GM12875 (cell line): ENCODE measurements at regions not wholly inside any gene's neighbourhood (a gene's known extent, or its start where the extent isn't known, plus 50 kb on each side); places are given as distances from the start of the nearest gene placed in this dataset.

Experiments used
- H3K4me3 ChIP-seq: one replicate; pipeline ENCODE4 v1.5.1; 2011; ENCODE audit warnings: low read depth, low read length, control low read depth
- TF ChIP-seq, protein P1 (sequence below): IDR thresholded peaks from 2 replicates; pipeline ENCODE4 v1.5.1; 2011; ENCODE audit warnings: low read depth, mild to moderate bottlenecking, control low read depth, inconsistent platforms, low read length, moderate library complexity, borderline replicate concordance; ENCODE audit not compliant: insufficient read depth

DNA sequence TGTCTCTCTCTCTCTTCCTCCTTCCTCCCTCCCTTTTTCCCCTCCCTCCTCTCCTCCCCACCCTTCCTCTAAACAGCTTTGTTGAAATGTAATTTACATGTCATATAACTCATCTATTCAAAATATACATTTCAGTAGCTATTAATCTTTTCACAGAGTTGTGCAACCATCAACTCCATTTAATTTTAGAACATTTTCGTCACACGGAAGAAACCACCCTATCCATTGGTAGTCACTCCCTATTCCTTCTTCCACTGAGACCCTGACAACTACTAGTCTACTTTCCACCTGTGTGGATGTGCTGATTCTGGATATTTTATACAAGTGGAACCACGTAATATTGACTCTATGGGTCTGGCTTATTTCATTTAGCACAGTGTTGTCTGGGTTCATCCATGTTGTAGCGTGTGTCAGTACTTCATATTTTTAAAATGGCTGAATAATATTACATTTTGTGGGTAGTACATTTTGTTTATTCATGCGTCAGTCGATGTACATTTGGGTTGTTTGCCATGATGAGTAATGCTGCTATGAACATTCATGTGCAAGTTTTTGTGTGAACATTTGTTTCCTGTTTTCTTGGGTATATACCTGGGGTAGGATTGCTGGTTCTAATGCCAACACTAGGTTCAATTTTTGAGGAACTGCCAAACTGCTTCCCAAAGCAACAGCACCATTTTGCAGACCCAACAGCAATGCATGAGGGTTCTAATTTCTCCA lies 100.1 kb upstream of the GCFC2 start:
- TF ChIP-seq, protein P1, sequence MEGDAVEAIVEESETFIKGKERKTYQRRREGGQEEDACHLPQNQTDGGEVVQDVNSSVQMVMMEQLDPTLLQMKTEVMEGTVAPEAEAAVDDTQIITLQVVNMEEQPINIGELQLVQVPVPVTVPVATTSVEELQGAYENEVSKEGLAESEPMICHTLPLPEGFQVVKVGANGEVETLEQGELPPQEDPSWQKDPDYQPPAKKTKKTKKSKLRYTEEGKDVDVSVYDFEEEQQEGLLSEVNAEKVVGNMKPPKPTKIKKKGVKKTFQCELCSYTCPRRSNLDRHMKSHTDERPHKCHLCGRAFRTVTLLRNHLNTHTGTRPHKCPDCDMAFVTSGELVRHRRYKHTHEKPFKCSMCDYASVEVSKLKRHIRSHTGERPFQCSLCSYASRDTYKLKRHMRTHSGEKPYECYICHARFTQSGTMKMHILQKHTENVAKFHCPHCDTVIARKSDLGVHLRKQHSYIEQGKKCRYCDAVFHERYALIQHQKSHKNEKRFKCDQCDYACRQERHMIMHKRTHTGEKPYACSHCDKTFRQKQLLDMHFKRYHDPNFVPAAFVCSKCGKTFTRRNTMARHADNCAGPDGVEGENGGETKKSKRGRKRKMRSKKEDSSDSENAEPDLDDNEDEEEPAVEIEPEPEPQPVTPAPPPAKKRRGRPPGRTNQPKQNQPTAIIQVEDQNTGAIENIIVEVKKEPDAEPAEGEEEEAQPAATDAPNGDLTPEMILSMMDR = no peak
- no peak overlapping the region for H3K4me3 ChIP-seq

DNA sequence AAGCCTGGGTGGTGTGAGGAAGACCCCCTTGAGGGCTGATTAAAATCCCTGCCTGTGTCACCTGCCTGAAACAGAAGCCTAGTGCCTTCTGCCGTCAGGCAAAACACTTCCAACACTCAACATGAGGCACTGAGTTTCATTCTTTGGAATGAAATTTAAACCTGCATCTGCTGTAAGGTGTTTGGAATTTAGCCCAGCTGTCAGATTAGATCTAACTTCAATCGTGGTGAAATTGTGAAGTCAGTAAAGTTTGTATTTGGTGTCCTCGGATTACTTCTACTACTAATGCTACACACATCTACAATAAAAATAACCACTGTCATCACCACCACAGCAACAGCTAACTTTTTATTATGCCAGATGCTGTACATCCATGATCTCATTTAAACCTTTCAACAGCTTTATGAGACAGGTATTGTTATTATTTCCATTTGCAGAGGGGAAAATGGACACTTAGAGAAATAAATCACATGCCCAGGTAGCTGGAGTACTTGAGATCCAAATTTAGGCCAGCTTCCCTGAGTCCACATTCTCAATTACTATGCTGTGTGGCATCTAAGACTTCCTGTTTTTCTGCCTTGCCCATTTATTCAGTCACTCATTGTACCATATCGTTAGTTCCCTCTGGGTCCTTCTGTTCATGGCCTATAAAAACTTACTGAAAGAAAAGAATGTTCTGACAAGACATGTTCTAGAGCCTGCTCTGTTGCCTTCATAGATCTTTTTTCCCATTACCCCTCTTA lies 98.2 kb upstream of the GCFC2 start:
- TF ChIP-seq, protein P1 = no peak
- H3K4me3 ChIP-seq = no peak overlapping the region

DNA sequence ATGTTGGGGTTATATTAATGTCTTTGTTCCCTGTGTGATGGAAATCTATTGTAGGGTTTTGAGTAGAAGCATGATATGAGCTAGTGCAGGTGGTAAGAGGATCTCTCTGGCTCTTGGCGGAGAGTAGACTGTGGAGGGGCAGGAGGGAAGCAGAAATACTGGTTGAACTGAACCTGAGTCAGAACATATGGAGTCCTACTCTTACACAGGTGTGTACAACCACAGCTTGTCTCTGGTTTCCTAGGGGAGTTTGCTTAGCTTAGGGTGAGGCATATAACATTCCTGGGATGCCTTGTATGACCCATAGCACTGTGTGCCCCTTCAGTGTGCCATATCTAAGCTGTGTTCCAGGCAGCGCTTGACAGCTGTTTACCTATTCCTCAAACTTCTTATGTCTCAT lies 97.3 kb upstream of the GCFC2 start:
- no peak overlapping the region for H3K4me3 ChIP-seq
- TF ChIP-seq, protein P1 = no peak

DNA sequence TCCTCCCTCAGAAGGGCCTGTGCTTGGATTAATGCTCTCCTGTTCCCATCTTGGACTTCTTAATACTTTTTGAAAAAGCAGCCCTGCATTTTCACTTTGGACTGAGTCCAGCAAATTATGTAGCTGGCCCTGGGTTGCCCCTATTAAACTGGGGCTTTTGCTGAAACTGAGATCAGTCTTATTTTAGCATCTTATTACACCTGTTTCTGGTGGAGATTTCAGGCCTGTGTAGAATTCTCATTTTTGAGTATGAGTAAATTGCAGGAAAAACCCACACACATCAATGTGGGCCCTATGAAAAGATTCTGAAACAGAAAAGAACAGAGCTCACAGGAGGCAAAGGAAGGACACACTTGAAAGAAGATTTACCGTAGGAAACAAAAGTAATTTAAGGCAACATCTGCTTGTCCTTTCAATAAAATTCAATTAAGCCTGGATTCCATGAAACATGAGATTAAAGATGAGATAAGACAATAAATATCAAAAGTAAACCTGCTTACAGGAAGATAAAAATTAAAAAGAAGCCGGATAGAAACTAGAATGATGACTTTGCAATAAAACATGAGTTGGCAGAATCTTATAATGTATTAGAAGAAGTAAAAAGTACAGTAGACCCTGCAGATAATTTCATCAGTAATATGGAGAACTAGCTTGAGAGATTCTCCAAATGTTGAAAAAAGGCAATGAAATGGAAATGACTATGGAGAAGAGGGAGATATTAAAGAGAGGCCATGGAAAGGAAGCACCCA lies 90.7 kb upstream of the GCFC2 start:
- TF ChIP-seq, protein P1 = no peak
- no peak overlapping the region for H3K4me3 ChIP-seq

DNA sequence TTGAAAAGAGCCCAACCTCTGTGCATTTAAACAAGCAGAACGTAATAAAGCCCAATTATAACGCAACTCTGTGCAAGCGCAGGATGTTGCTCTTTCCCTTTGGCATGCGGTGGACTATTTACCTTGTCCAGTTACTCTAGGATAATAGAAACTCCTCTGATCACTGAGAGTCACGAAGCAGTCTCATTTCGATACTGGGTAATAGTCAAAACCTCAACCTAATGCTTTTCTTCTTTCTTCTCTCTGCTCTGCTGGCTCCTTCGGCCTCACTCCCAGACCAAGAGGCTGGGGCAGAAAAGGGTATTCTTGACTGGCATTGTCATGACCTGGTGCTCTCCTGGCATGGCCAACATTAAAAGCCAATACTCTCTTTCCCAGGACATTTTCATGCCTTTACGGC lies 89.7 kb upstream of the GCFC2 start:
- no peak overlapping the region for H3K4me3 ChIP-seq
- TF ChIP-seq, protein P1 = no peak

DNA sequence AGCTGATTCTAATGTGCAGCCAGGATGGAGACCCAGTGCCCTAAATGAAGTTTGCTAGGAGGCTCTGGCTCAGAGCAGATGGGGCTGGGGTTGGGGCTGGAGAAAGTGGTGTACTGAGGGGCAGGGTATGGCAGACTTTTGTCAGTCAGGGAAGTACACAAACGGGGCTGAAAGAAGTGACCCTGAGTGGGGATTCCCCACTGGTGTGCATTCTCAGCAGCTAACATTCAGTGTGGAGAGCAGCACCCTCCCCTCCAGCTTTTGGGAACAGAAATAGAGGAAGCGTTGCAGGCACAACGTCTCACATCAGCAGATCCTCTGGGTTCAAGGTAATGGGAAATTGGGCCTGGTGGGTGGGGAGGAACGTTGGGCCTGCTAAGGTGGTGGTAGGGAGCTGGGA lies 89.1 kb upstream of the GCFC2 start:
- no peak overlapping the region for H3K4me3 ChIP-seq
- TF ChIP-seq, protein P1 = no peak
